ENCODE measurements at regions not wholly inside any gene's neighbourhood (a gene's known extent, or its start where the extent isn't known, plus 50 kb on each side); places are given as distances from the start of the nearest gene placed in this dataset.

- TF ChIP-seq CTCF (IDR thresholded peaks at IDR 0.05) (no peak), EZH2 (IDR thresholded peaks at IDR 0.05; ENCODE audit: borderline replicate concordance, insufficient read depth, low read depth, low read length, poor library complexity, severe bottlenecking) (no peak)
Observed at GRCh38 chr1:72932025-72932424, 649.7 kb upstream of the NEGR1 start.

All from B cell (primary cell).